ENCODE measurements at regions not wholly inside any gene's neighbourhood (a gene's known extent, or its start where the extent isn't known, plus 50 kb on each side); places are given as distances from the start of the nearest gene placed in this dataset.

- H3K27ac ChIP-seq (replicated peaks): no peak overlapping the region
- H3K27me3 ChIP-seq (ENCODE audit: insufficient read depth, poor library complexity, severe bottlenecking): no peaks in the 10 kb centered on the region
- no peak overlapping the region for H3K4me3 ChIP-seq (replicated peaks; ENCODE audit: insufficient read depth, low read length)
- TF ChIP-seq GABPA (IDR thresholded peaks at IDR 0.05; ENCODE audit: low read depth) (no peak), CTCF (IDR thresholded peaks at IDR 0.05; ENCODE audit: insufficient read depth, low read length) (no peak), REST (IDR thresholded peaks at IDR 0.05; ENCODE audit: insufficient replicate concordance, low read depth) (no peak), SPI1 (IDR thresholded peaks at IDR 0.05; ENCODE audit: borderline replicate concordance, low read depth) (no peak), POLR2AphosphoS5 (IDR thresholded peaks at IDR 0.05; ENCODE audit: low read depth) (no peak)
- DNase-seq (ENCODE audit: low read depth in 1 of 2, low spot score in 1 of 2): no peak
Observed at GRCh38 chr9:13608451-13608850, 329.0 kb upstream of the MPDZ start.

GRCh38 chr9:13607481-13608441 lies 328.3 kb upstream of the MPDZ start:
- Histone ChIP-seq H3K27me3 (ENCODE audit: insufficient read depth, poor library complexity, severe bottlenecking) (no peaks in the 10 kb centered on the region), H3K27ac (replicated peaks) (no peak overlapping the region), H3K4me3 (replicated peaks; ENCODE audit: insufficient read depth, low read length) (no peak overlapping the region)
- no peak for DNase-seq (ENCODE audit: low read depth in 1 of 2, low spot score in 1 of 2)
- TF ChIP-seq REST (IDR thresholded peaks at IDR 0.05; ENCODE audit: insufficient replicate concordance, low read depth): no peak
- no peak for TF ChIP-seq CTCF (IDR thresholded peaks at IDR 0.05; ENCODE audit: insufficient read depth, low read length)
- no peak for TF ChIP-seq SPI1 (IDR thresholded peaks at IDR 0.05; ENCODE audit: borderline replicate concordance, low read depth)
- TF ChIP-seq POLR2AphosphoS5 (IDR thresholded peaks at IDR 0.05; ENCODE audit: low read depth): no peak
- TF ChIP-seq GABPA (IDR thresholded peaks at IDR 0.05; ENCODE audit: low read depth): no peak

- no peak for TF ChIP-seq REST (IDR thresholded peaks at IDR 0.05; ENCODE audit: insufficient replicate concordance, low read depth)
- no peak for TF ChIP-seq SPI1 (IDR thresholded peaks at IDR 0.05; ENCODE audit: borderline replicate concordance, low read depth)
- no peak for TF ChIP-seq GABPA (IDR thresholded peaks at IDR 0.05; ENCODE audit: low read depth)
- TF ChIP-seq CTCF (IDR thresholded peaks at IDR 0.05; ENCODE audit: insufficient read depth, low read length): no peak
- TF ChIP-seq POLR2AphosphoS5 (IDR thresholded peaks at IDR 0.05; ENCODE audit: low read depth): no peak
- Histone ChIP-seq H3K4me3 (replicated peaks; ENCODE audit: insufficient read depth, low read length) (no peak overlapping the region), H3K27ac (replicated peaks) (no peak overlapping the region), H3K27me3 (ENCODE audit: insufficient read depth, poor library complexity, severe bottlenecking) (no peaks in the 10 kb centered on the region)
- DNase-seq (ENCODE audit: low read depth in 1 of 2, low spot score in 1 of 2): no peak
Observed at GRCh38 chr9:13606586-13606985, 327.1 kb upstream of the MPDZ start.
